K562 (cell line): ENCODE measurements at regions not wholly inside any gene's neighbourhood (a gene's known extent, or its start where the extent isn't known, plus 50 kb on each side); places are given as distances from the start of the nearest gene placed in this dataset.

Experiments
- POLR2AphosphoS5 ChIP-seq: IDR thresholded peaks from 2 replicates; pipeline ENCODE4 v1.6.1; 2011; ENCODE audit warnings: mild to moderate bottlenecking, low read depth, low read length, moderate library complexity; ENCODE audit not compliant: control insufficient read depth, insufficient read depth
- TF ChIP-seq, protein P1 (sequence below), 3 experiments: IDR thresholded peaks in 2 of 3; conservative IDR thresholded peaks in 1 of 3; 2 replicates each; pipeline ENCODE4 v1.5.1; 2011 to 2012; ENCODE audit warnings: low read length in 3 of 3, mild to moderate bottlenecking in 3 of 3, control low read depth in 2 of 3, improper control_type of control experiment in 1 of 3, inconsistent platforms in 1 of 3, low read depth in 1 of 3, mixed read lengths in 1 of 3, moderate library complexity in 1 of 3; ENCODE audit not compliant: insufficient read depth in 2 of 3
- TF ChIP-seq, protein P2 (sequence below): fragments of 450-650 bp; formaldehyde crosslinking; IDR thresholded peaks from 2 replicates; pipeline ENCODE4 v1.4.0; 2022; ENCODE audit warnings: missing genetic modification characterization

DNA sequence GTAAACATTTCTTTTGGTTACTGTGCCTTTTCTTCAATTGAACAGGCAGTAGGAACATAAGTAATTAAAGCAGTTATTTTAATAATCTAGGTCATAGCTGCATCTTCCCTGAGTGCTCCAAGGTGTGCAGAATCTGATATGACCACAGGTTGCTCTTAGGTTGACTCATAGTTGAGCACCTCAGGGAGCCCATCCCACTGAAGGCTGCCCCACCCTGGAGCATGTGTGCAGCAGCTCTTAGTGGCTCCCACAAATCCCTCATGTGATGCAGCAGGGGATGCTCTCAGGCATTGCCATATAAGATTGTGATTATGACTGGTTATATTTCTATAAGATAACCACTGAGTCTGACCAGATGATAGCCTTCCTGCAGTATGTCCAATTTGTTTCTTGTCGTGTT lies 72.3 kb downstream of the ZNF518B start:
- TF ChIP-seq, protein P1, sequence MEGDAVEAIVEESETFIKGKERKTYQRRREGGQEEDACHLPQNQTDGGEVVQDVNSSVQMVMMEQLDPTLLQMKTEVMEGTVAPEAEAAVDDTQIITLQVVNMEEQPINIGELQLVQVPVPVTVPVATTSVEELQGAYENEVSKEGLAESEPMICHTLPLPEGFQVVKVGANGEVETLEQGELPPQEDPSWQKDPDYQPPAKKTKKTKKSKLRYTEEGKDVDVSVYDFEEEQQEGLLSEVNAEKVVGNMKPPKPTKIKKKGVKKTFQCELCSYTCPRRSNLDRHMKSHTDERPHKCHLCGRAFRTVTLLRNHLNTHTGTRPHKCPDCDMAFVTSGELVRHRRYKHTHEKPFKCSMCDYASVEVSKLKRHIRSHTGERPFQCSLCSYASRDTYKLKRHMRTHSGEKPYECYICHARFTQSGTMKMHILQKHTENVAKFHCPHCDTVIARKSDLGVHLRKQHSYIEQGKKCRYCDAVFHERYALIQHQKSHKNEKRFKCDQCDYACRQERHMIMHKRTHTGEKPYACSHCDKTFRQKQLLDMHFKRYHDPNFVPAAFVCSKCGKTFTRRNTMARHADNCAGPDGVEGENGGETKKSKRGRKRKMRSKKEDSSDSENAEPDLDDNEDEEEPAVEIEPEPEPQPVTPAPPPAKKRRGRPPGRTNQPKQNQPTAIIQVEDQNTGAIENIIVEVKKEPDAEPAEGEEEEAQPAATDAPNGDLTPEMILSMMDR (IDR thresholded peaks at IDR 0.05 in 2 of 3, conservative IDR thresholded peaks at IDR 0.05 in 1 of 3; ENCODE audit: insufficient read depth in 2 of 3, low read depth in 1 of 3, low read length in 3 of 3): no peak
- TF ChIP-seq, protein P2, sequence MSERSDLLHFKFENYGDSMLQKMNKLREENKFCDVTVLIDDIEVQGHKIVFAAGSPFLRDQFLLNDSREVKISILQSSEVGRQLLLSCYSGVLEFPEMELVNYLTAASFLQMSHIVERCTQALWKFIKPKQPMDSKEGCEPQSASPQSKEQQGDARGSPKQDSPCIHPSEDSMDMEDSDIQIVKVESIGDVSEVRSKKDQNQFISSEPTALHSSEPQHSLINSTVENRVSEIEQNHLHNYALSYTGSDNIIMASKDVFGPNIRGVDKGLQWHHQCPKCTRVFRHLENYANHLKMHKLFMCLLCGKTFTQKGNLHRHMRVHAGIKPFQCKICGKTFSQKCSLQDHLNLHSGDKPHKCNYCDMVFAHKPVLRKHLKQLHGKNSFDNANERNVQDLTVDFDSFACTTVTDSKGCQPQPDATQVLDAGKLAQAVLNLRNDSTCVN (CRISPR knock-in tag): no peak
- TF ChIP-seq POLR2AphosphoS5: no peak
